NB4 (cell line): ENCODE measurements at regions not wholly inside any gene's neighbourhood (a gene's known extent, or its start where the extent isn't known, plus 50 kb on each side); places are given as distances from the start of the nearest gene placed in this dataset.

Source experiments
- MYC ChIP-seq: IDR thresholded peaks from 2 replicates; pipeline ENCODE4 v1.6.1; 2011; ENCODE audit warnings: low read depth, low read length
- POLR2A ChIP-seq: IDR thresholded peaks from 2 replicates; pipeline ENCODE4 v1.6.1; 2011; ENCODE audit warnings: mild to moderate bottlenecking; ENCODE audit not compliant: insufficient read length; ENCODE audit errors: extremely low read depth

DNA sequence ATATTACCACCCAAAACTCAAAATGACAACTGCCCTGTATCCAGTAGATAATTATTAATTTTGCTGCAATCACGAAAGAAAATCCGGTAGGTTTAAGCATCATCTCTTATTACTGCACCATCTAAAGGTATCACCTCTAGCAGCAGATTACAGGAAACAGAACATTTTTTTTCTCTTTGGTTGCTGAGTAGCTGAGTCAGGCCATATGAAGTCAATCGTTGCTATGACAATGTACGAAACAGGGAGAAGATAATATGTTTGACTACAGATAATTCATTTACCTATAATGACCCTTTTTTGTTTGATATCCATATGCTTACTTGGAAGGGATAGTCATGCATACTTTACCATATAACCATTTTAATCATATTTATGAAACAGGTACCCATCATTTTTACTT is 831.6 kb upstream of the CHAC2 start:
- TF ChIP-seq POLR2A = no peak
- no peak for TF ChIP-seq MYC
